NB4 (cell line): ENCODE measurements at regions not wholly inside any gene's neighbourhood (a gene's known extent, or its start where the extent isn't known, plus 50 kb on each side); places are given as distances from the start of the nearest gene placed in this dataset.

ENCODE experiments used
- CTCF ChIP-seq: IDR thresholded peaks from one replicate; pipeline ENCODE4 v1.5.1; 2012; ENCODE audit warnings: low read depth, low read length
- MAX ChIP-seq: IDR thresholded peaks from 2 replicates; pipeline ENCODE4 v1.6.1; 2011; ENCODE audit warnings: low read depth, low read length
- MYC ChIP-seq: IDR thresholded peaks from 2 replicates; pipeline ENCODE4 v1.6.1; 2011; ENCODE audit warnings: low read depth, low read length
- POLR2A ChIP-seq: IDR thresholded peaks from 2 replicates; pipeline ENCODE4 v1.6.1; 2011; ENCODE audit warnings: mild to moderate bottlenecking; ENCODE audit not compliant: insufficient read length; ENCODE audit errors: extremely low read depth

- TF ChIP-seq CTCF: no peak
- peak; percentile 22 for TF ChIP-seq POLR2A
- peak; percentile 68; the same call in 1 of the 2 replicates for TF ChIP-seq MYC
- no peak for TF ChIP-seq MAX
These were observed 169.7 kb downstream of the TOMM20 start for GRCh38 chr1:234958706-234959657.
